Psoas muscle (tissue), 7 donors: ENCODE measurements at regions not wholly inside any gene's neighbourhood (a gene's known extent, or its start where the extent isn't known, plus 50 kb on each side); places are given as distances from the start of the nearest gene placed in this dataset.

Source experiments
- ATAC-seq, 4 donors: fragments of 200-7000 bp; cut with Tn5 transposase; one replicate each; pipeline ENCODE4 v1.9.1; 2020; ENCODE audit warnings: moderate library complexity in 3 of 4, mild to moderate bottlenecking in 2 of 4
- DNase-seq, 2 donors: peaks; one replicate each; pipeline ENCODE4 v3.0.0-alpha.2; 2020
- H3K27ac ChIP-seq: fragments of 200-600 bp; one replicate; pipeline ENCODE4 v1.8.0; 2022
- H3K27me3 ChIP-seq, 3 donors: fragments of 200-600 bp in 1 of 3; one replicate each; pipeline versions ENCODE4 v1.6.1 to v1.8.0; 2013 to 2022; ENCODE audit warnings: low read length in 2 of 3, mild to moderate bottlenecking in 2 of 3, moderate library complexity in 1 of 3; ENCODE audit not compliant: insufficient read depth in 3 of 3
- H3K36me3 ChIP-seq, 2 donors: fragments of 200-600 bp in 1 of 2; one replicate each; pipeline versions ENCODE4 v1.6.1 to v1.8.0; 2013 to 2022; ENCODE audit warnings: low read depth in 1 of 2, mild to moderate bottlenecking in 1 of 2, moderate library complexity in 1 of 2; ENCODE audit not compliant: insufficient read depth in 1 of 2
- H3K4me1 ChIP-seq: fragments of 200-600 bp; one replicate; pipeline ENCODE4 v1.8.0; 2022
- H3K4me3 ChIP-seq: fragments of 200-600 bp; one replicate; pipeline ENCODE4 v1.8.0; 2022; ENCODE audit warnings: mild to moderate bottlenecking
- H3K9me3 ChIP-seq: fragments of 200-600 bp; one replicate; pipeline ENCODE4 v1.8.0; 2022
- WGBS, 3 donors: extraction: QIAGEN DNeasy Blood & Tissue Kit; methylation state at CpG; one replicate each; pipeline versions ENCODE4 v1.1.6 to v1.1.7; 2013; 5-methylcytosine and 5-hydroxymethylcytosine counted together
- intact Hi-C, 2 donors: fragments of 100-400 bp; cut with DNase I; formaldehyde crosslinking; loops; one replicate each; pipeline versions ENCODE4 v1.11.0 to v1.14.2; 2022
- TF ChIP-seq, protein P1 (sequence below): fragments of 200-600 bp; IDR thresholded peaks from one replicate; pipeline ENCODE4 v1.8.0; 2022; ENCODE audit warnings: antibody characterized with exemption
- donor health status: healthy with polysubstance abuse.
- donor health status: DM: no; HTN: no; CAD: no; lungs with moderate emphysema.
- donor health status: Bipolar disorder and iron deficiency.
- donor health status: healthy.
- donor health status: DM: yes; HTN: yes; CAD: no.
- donor health status: DM: no; HTN: no; CAD: no.
- donor health status: DM: yes; HTN: yes; CAD: no.

- peaks cover 5% of the 10 kb centered on the region for H3K4me1 ChIP-seq
- WGBS, 3 donors = 44 to 60% (median 48%) methylated on average over 10 of the region's 10 CpGs
- no peak overlapping the region for H3K27ac ChIP-seq
- DNase-seq = no peak
- no peak overlapping the region for H3K4me3 ChIP-seq
- intact Hi-C loops = no loop called here
- no peaks in the 10 kb centered on the region for H3K9me3 ChIP-seq
- ATAC-seq = peak in 2 of 4 donors; percentile 53 to 54
- no peaks in the 10 kb centered on the region for H3K36me3 ChIP-seq
- no peaks in the 10 kb centered on the region for H3K27me3 ChIP-seq
- TF ChIP-seq, protein P1, sequence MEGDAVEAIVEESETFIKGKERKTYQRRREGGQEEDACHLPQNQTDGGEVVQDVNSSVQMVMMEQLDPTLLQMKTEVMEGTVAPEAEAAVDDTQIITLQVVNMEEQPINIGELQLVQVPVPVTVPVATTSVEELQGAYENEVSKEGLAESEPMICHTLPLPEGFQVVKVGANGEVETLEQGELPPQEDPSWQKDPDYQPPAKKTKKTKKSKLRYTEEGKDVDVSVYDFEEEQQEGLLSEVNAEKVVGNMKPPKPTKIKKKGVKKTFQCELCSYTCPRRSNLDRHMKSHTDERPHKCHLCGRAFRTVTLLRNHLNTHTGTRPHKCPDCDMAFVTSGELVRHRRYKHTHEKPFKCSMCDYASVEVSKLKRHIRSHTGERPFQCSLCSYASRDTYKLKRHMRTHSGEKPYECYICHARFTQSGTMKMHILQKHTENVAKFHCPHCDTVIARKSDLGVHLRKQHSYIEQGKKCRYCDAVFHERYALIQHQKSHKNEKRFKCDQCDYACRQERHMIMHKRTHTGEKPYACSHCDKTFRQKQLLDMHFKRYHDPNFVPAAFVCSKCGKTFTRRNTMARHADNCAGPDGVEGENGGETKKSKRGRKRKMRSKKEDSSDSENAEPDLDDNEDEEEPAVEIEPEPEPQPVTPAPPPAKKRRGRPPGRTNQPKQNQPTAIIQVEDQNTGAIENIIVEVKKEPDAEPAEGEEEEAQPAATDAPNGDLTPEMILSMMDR = no peak
Measured at GRCh38 chr13:50677687-50678463, 165.6 kb downstream of the DLEU7 start.

DNA sequence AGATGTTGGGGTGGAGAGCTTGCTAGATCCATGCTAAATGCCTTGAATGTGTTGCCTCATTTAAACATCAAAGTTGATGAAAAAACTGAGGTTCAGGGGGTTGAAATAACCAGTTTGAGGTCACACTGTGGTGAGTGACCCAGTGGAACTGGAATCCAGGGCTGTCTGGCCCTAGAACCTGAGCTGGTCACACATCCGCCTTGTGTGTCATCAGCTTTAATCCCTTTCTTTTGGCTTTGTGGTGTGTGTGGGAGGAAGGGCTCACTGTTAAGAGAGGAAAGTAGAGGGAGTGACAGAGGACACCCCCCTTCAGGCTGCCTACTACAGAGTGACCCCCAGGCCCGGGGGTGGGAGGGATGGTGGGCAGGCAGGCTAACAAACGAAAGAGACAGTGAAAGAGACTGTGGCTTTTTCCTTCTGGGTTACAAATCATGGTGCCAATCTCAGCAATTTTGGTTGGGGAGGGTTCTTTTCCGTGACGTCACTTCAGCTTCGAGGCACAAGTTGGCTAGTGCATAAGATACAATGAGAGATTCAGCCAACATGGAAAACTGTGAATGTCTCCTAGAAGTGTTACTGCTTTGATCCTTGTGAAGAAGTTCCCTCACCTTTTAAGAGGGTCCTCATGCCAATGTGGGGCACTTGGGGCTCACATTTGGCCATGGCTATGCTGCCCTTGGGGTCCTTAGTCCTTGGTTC lies 164.9 kb downstream of the DLEU7 start:
- WGBS, 3 donors = 71 to 77% (median 76%) methylated on average over 6 of the region's 6 CpGs
- Histone ChIP-seq H3K9me3 (no peaks in the 10 kb centered on the region), H3K36me3 (no peaks in the 10 kb centered on the region), H3K4me3 (no peak overlapping the region), H3K4me1 (peaks cover 5% of the 10 kb centered on the region), H3K27ac (no peak overlapping the region), H3K27me3 (no peaks in the 10 kb centered on the region)
- ATAC-seq (peak in 3 of 4 donors; percentile 23 to 71 (median 43)), DNase-seq (no peak)
- intact Hi-C loops = no loop called here
- TF ChIP-seq, protein P1 = no peak

DNA sequence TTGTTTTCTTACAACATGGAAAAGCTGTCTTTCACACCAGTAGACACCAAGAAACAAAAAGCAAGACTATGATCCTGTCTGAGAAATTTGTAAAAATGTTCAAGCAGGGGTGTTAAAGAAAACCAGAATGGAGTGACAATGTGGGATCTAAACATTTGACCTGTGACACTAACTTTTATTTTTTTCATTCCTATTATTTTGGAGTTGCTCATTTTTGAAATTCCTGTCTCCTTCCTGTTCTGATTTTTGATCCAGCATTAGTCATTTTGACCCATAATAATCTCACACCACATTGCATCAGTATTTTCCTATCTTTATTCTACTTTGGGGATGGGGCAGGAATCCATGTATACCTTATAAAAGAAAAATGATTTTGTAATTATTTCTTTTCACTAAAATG lies 164.2 kb downstream of the DLEU7 start:
- Histone ChIP-seq H3K4me3 (no peak overlapping the region), H3K9me3 (no peaks in the 10 kb centered on the region), H3K4me1 (peaks cover 5% of the 10 kb centered on the region), H3K36me3 (no peaks in the 10 kb centered on the region), H3K27me3 (no peaks in the 10 kb centered on the region), H3K27ac (no peak overlapping the region)
- TF ChIP-seq, protein P1 = no peak
- intact Hi-C loops = no loop called here
- no peak for DNase-seq
- ATAC-seq = no peak

DNA sequence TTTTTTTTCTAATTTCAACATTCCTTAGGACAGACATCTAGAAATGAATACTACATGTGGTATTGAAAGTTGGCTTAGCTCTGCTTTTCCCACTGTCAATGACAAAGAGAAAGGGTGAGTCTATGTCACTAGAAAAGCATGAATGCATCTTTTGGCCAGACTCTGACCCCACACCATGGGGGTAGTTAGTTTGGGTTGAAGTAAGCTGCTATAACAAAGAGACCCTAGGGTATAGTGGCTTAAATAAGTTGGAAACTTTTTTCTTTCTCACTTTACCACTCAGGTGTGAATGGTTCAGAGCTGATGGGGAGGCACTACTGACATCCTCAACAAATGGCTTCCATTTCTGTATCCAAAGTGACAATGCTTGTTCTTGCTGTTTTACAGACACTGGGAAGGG lies 161.5 kb downstream of the DLEU7 start:
- Histone ChIP-seq H3K36me3 (no peaks in the 10 kb centered on the region), H3K27ac (no peak overlapping the region), H3K27me3 (no peaks in the 10 kb centered on the region), H3K9me3 (no peaks in the 10 kb centered on the region), H3K4me3 (no peak overlapping the region), H3K4me1 (peaks cover 18% of the 10 kb centered on the region)
- ATAC-seq (no peak), DNase-seq (no peak)
- TF ChIP-seq, protein P1 = no peak
- intact Hi-C loops = no loop called here
